ENCODE measurements at regions not wholly inside any gene's neighbourhood (a gene's known extent, or its start where the extent isn't known, plus 50 kb on each side); places are given as distances from the start of the nearest gene placed in this dataset.

GRCh38 chrX:5829469-5829868, 399.2 kb downstream of the NLGN4X start:
- Histone ChIP-seq H3K4me3 (no peak overlapping the region), H3K27ac (no peak overlapping the region), H3K9me3 (no peaks in the 10 kb centered on the region), H3K27me3 (no peaks in the 10 kb centered on the region), H3K4me1 (no peaks in the 10 kb centered on the region), H3K36me3 (no peaks in the 10 kb centered on the region)
- DNase-seq = no peak
- TF ChIP-seq POLR2A (IDR thresholded peaks at IDR 0.05) = no peak
- TF ChIP-seq CTCF (IDR thresholded peaks at IDR 0.05) = no peak
- intact Hi-C loops (cut with DNase I; ENCODE audit: low total_unique reads) = no loop called here

GRCh38 chrX:5829060-5829459, 399.6 kb downstream of the NLGN4X start:
- no peaks in the 10 kb centered on the region for H3K9me3 ChIP-seq
- DNase-seq = no peak
- intact Hi-C loops (cut with DNase I; ENCODE audit: low total_unique reads) = no loop called here
- no peaks in the 10 kb centered on the region for H3K27me3 ChIP-seq
- TF ChIP-seq CTCF (IDR thresholded peaks at IDR 0.05) = no peak
- no peak for TF ChIP-seq POLR2A (IDR thresholded peaks at IDR 0.05)
- no peaks in the 10 kb centered on the region for H3K36me3 ChIP-seq
- H3K27ac ChIP-seq = no peak overlapping the region
- H3K4me3 ChIP-seq = no peak overlapping the region
- H3K4me1 ChIP-seq = no peaks in the 10 kb centered on the region

- no peaks in the 10 kb centered on the region for H3K4me1 ChIP-seq
- no peaks in the 10 kb centered on the region for H3K9me3 ChIP-seq
- TF ChIP-seq POLR2A (IDR thresholded peaks at IDR 0.05) = no peak
- no peak for TF ChIP-seq CTCF (IDR thresholded peaks at IDR 0.05)
- H3K27me3 ChIP-seq = no peaks in the 10 kb centered on the region
- H3K4me3 ChIP-seq = no peak overlapping the region
- H3K27ac ChIP-seq = no peak overlapping the region
- no peak for DNase-seq
- intact Hi-C loops (cut with DNase I; ENCODE audit: low total_unique reads) = no loop called here
- no peaks in the 10 kb centered on the region for H3K36me3 ChIP-seq
Observed at GRCh38 chrX:5823903-5824302, 404.8 kb downstream of the NLGN4X start.

- Histone ChIP-seq H3K9me3 (no peaks in the 10 kb centered on the region), H3K27ac (no peak overlapping the region), H3K4me1 (no peaks in the 10 kb centered on the region), H3K27me3 (no peaks in the 10 kb centered on the region), H3K36me3 (no peaks in the 10 kb centered on the region), H3K4me3 (no peak overlapping the region)
- intact Hi-C loops (cut with DNase I; ENCODE audit: low total_unique reads) = no loop called here
- no peak for DNase-seq
- TF ChIP-seq CTCF (IDR thresholded peaks at IDR 0.05) (no peak), POLR2A (IDR thresholded peaks at IDR 0.05) (no peak)
Observed at GRCh38 chrX:5810636-5811035, 418.0 kb downstream of the NLGN4X start.

GRCh38 chrX:5807181-5807580, 421.5 kb downstream of the NLGN4X start:
- Histone ChIP-seq H3K36me3 (no peaks in the 10 kb centered on the region), H3K27ac (no peak overlapping the region), H3K4me1 (no peaks in the 10 kb centered on the region), H3K4me3 (no peak overlapping the region), H3K27me3 (no peaks in the 10 kb centered on the region), H3K9me3 (no peaks in the 10 kb centered on the region)
- intact Hi-C loops (cut with DNase I; ENCODE audit: low total_unique reads) = no loop called here
- TF ChIP-seq CTCF (IDR thresholded peaks at IDR 0.05) (no peak), POLR2A (IDR thresholded peaks at IDR 0.05) (no peak)
- DNase-seq = no peak

Measured in uterus (tissue), 3 donors.